HG03066 (cell line): ENCODE measurements at regions not wholly inside any gene's neighbourhood (a gene's known extent, or its start where the extent isn't known, plus 50 kb on each side); places are given as distances from the start of the nearest gene placed in this dataset.
A peak's percentile ranks its signal among the peaks of the same experiment; 100 is the strongest.
"Not testable (repeated sequence)": the region's sequence is repeated elsewhere in the genome, so short reads cannot be mapped to it uniquely, and the experiment has no call there.

ENCODE experiments used
- ATAC-seq: cut with Tn5 transposase; IDR thresholded peaks from one replicate; pipeline ENCODE4 v1.9.1; 2021; ENCODE audit warnings: low read depth; ENCODE audit not compliant: unreplicated experiment

GRCh38 chr3:34102288-34102687 lies 303.9 kb downstream of the PDCD6IP start:
- ATAC-seq, result no peak

- no peak for ATAC-seq
Measured at GRCh38 chr3:34106379-34106778, 307.9 kb downstream of the PDCD6IP start.

GRCh38 chr3:34106879-34107278 lies 308.4 kb downstream of the PDCD6IP start:
- ATAC-seq, result peak; percentile 43

- peak; percentile 50 for ATAC-seq
Measured at GRCh38 chr3:34107669-34108068, 309.2 kb downstream of the PDCD6IP start.

GRCh38 chr3:34109021-34109420 lies 310.6 kb downstream of the PDCD6IP start:
- no peak for ATAC-seq

GRCh38 chr3:34109846-34110245 lies 311.4 kb downstream of the PDCD6IP start:
- ATAC-seq, result no peak

- no peak for ATAC-seq
Measured at GRCh38 chr3:34111361-34111760, 312.9 kb downstream of the PDCD6IP start.

- not testable (repeated sequence) for ATAC-seq
Measured at GRCh38 chr3:34112261-34112660, 313.8 kb downstream of the PDCD6IP start.

GRCh38 chr3:34131091-34131490 lies 332.7 kb downstream of the PDCD6IP start:
- no peak for ATAC-seq

GRCh38 chr3:34132069-34132692 lies 333.8 kb downstream of the PDCD6IP start:
- no peak for ATAC-seq

- ATAC-seq, result no peak
Measured at GRCh38 chr3:34139566-34139965, 341.1 kb downstream of the PDCD6IP start.

GRCh38 chr3:34140616-34141015 lies 342.2 kb downstream of the PDCD6IP start:
- ATAC-seq, result no peak

- ATAC-seq, result no peak
Measured at GRCh38 chr3:34141841-34142337, 343.5 kb downstream of the PDCD6IP start.

- ATAC-seq, result no peak
Measured at GRCh38 chr3:34145796-34146195, 347.4 kb downstream of the PDCD6IP start.

GRCh38 chr3:34146596-34146995 lies 348.2 kb downstream of the PDCD6IP start:
- ATAC-seq, result no peak

GRCh38 chr3:34150992-34151391 lies 352.6 kb downstream of the PDCD6IP start:
- no peak for ATAC-seq

GRCh38 chr3:34152656-34153055 lies 354.2 kb downstream of the PDCD6IP start:
- no peak for ATAC-seq

GRCh38 chr3:34155108-34155507 lies 356.7 kb downstream of the PDCD6IP start:
- peak; percentile 3 for ATAC-seq

GRCh38 chr3:34155666-34156065 lies 357.2 kb downstream of the PDCD6IP start:
- peak; percentile 61 for ATAC-seq

- no peak for ATAC-seq
Measured at GRCh38 chr3:34157491-34157890, 359.1 kb downstream of the PDCD6IP start.

GRCh38 chr3:34159613-34160420 lies 361.4 kb downstream of the PDCD6IP start:
- no peak for ATAC-seq

- ATAC-seq, result not testable (repeated sequence)
Measured at GRCh38 chr3:34169636-34170035, 371.2 kb downstream of the PDCD6IP start.
